HepG2 (cell line): ENCODE measurements at regions not wholly inside any gene's neighbourhood (a gene's known extent, or its start where the extent isn't known, plus 50 kb on each side); places are given as distances from the start of the nearest gene placed in this dataset.

ENCODE experiments used
- HOXD1 ChIP-seq: sonication (generic); formaldehyde crosslinking; IDR thresholded peaks from 2 replicates; pipeline ENCODE4 v1.5.0; 2020; ENCODE audit warnings: missing genetic modification reagents
- KDM1A ChIP-seq: IDR thresholded peaks from 2 replicates; pipeline ENCODE4 v1.6.1; 2016; ENCODE audit warnings: missing compliant biosample characterization
- XBP1 ChIP-seq: sonication (generic); formaldehyde crosslinking; IDR thresholded peaks from 2 replicates; pipeline ENCODE4 v1.5.0; 2020; ENCODE audit warnings: missing genetic modification reagents
- YY1 ChIP-seq: IDR thresholded peaks from 2 replicates; pipeline ENCODE4 v1.6.1; 2011; ENCODE audit warnings: low read length, low read depth, moderate library complexity, mild to moderate bottlenecking; ENCODE audit not compliant: insufficient read depth, insufficient replicate concordance
- ZFP36 ChIP-seq: fragments of 150-350 bp; IDR thresholded peaks from 2 replicates; pipeline ENCODE4 v1.6.1; 2018; ENCODE audit warnings: borderline replicate concordance, low read length, low read depth; ENCODE audit not compliant: partially characterized antibody
- TF ChIP-seq, protein P1 (sequence below): sonication (generic); formaldehyde crosslinking; IDR thresholded peaks from 2 replicates; pipeline ENCODE4 v1.5.0; 2020; ENCODE audit warnings: mild to moderate bottlenecking, missing genetic modification reagents, moderate library complexity

DNA sequence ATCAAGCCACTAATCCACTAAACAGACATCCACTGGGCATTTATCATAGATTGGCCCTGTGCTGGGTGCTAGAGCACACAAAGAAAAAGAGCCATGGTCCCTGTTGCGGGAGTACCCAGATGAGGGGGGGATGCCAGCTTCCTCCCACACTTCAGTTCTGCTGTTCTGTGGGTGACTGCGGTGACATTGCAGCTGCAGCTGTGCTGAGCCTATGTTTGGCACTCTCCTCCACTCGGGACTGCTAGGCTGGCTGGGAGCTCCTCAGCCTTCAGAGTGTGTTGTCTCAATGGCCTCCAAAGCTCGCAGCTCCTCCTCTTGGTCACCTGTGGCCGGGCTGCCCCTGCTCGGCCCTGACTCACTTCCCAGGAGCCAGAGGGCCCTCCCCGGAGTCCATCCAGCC lies 173.2 kb downstream of the CLCN4 start:
- TF ChIP-seq, protein P1, sequence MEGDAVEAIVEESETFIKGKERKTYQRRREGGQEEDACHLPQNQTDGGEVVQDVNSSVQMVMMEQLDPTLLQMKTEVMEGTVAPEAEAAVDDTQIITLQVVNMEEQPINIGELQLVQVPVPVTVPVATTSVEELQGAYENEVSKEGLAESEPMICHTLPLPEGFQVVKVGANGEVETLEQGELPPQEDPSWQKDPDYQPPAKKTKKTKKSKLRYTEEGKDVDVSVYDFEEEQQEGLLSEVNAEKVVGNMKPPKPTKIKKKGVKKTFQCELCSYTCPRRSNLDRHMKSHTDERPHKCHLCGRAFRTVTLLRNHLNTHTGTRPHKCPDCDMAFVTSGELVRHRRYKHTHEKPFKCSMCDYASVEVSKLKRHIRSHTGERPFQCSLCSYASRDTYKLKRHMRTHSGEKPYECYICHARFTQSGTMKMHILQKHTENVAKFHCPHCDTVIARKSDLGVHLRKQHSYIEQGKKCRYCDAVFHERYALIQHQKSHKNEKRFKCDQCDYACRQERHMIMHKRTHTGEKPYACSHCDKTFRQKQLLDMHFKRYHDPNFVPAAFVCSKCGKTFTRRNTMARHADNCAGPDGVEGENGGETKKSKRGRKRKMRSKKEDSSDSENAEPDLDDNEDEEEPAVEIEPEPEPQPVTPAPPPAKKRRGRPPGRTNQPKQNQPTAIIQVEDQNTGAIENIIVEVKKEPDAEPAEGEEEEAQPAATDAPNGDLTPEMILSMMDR (CRISPR knock-in tag) = no peak
- no peak for TF ChIP-seq YY1
- TF ChIP-seq HOXD1 (CRISPR knock-in tag) = no peak
- no peak for TF ChIP-seq KDM1A
- no peak for TF ChIP-seq ZFP36
- no peak for TF ChIP-seq XBP1
